Gastrocnemius medialis (tissue), 4 donors: ENCODE measurements at regions not wholly inside any gene's neighbourhood (a gene's known extent, or its start where the extent isn't known, plus 50 kb on each side); places are given as distances from the start of the nearest gene placed in this dataset.

Source experiments
- CTCF ChIP-seq, 5 experiments: fragments of 450-650 bp in 3 of 5; fragments of 200-600 bp in 2 of 5; sonication (generic) in 2 of 5; IDR thresholded peaks in 4 of 5; conservative IDR thresholded peaks in 1 of 5; 1 replicate in 4 of 5; 2 replicates in 1 of 5; pipeline ENCODE4 v1.5.1; 2016 to 2019; ENCODE audit warnings: antibody characterized with exemption in 5 of 5, mild to moderate bottlenecking in 3 of 5, moderate library complexity in 3 of 5
- POLR2A ChIP-seq, 2 donors: fragments of 450-650 bp; IDR thresholded peaks; one replicate each; pipeline ENCODE4 v1.6.1; 2017; ENCODE audit warnings: antibody characterized with exemption in 2 of 2, mild to moderate bottlenecking in 2 of 2, moderate library complexity in 2 of 2

GRCh38 chrX:36947214-36947613, 61.0 kb upstream of the FAM47C start:
- TF ChIP-seq CTCF (IDR thresholded peaks at IDR 0.05 in 4 of 5, conservative IDR thresholded peaks at IDR 0.05 in 1 of 5) (no peak), POLR2A (IDR thresholded peaks at IDR 0.05) (no peak)
